Omental fat pad (tissue), 3 donors: ENCODE measurements at regions not wholly inside any gene's neighbourhood (a gene's known extent, or its start where the extent isn't known, plus 50 kb on each side); places are given as distances from the start of the nearest gene placed in this dataset.

Experiments used
- ATAC-seq: fragments of 150-250 bp; one replicate; pipeline ENCODE4 v1.9.1; 2016; ENCODE audit warnings: mild to moderate bottlenecking, moderate library complexity; ENCODE audit not compliant: low FRiP score
- DNase-seq: peaks from one replicate; pipeline ENCODE4 v3.0.0-alpha.2; 2019; ENCODE audit warnings: low spot score
- CTCF ChIP-seq, 3 donors: fragments of 450-650 bp; IDR thresholded peaks; one replicate each; pipeline ENCODE4 v1.5.1; 2016 to 2017; ENCODE audit warnings: antibody characterized with exemption in 3 of 3, mild to moderate bottlenecking in 3 of 3, moderate library complexity in 2 of 3

GRCh38 chr9:87378676-87379075 lies 119.0 kb upstream of the DAPK1 start:
- no peak for TF ChIP-seq CTCF (IDR thresholded peaks at IDR 0.05)

GRCh38 chr9:87379300-87379699 lies 118.4 kb upstream of the DAPK1 start:
- no peak for TF ChIP-seq CTCF (IDR thresholded peaks at IDR 0.05)
- DNase-seq: no peak
- no peak for ATAC-seq

More at GRCh38 chr9:87378676-87379075, 119.0 kb upstream of the DAPK1 start:
- ATAC-seq: no peak
- no peak for DNase-seq

DNA sequence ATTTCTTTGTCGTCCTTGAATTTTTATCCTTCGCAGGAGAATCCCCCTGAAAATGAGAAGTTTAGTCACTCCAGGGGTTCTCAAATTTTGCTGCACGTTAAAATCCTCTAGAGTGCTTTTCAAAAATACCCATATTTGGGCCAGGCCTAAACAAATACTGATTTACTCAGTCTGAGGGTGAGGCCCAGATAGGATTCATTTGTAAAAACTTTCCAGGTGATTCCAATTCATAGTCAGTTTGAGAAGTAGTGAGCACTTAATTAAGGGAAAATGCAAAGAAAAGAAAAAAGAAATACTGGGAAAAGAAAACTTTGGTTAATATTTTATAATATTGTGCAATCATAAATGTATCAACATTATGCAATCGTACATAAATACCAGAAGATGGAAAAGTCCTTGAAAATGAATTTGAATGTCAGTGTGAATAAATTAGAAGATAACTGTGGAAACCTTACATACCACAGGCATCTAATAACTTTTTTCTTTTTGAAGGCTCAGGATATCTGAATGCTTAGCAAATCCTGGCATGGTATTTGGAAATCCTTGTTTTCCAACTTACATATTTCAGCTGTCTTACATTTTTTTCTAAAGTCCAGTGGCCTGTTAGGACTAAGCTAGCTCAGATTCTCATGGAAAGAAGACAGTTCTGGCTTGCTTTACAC lies 116.5 kb upstream of the DAPK1 start:
- TF ChIP-seq CTCF (IDR thresholded peaks at IDR 0.05): no peak
- ATAC-seq: peak; percentile 72
- no peak for DNase-seq

GRCh38 chr9:87381746-87382145 lies 115.9 kb upstream of the DAPK1 start:
- ATAC-seq: peak; percentile 31
- TF ChIP-seq CTCF (IDR thresholded peaks at IDR 0.05): no peak
- no peak for DNase-seq

DNA sequence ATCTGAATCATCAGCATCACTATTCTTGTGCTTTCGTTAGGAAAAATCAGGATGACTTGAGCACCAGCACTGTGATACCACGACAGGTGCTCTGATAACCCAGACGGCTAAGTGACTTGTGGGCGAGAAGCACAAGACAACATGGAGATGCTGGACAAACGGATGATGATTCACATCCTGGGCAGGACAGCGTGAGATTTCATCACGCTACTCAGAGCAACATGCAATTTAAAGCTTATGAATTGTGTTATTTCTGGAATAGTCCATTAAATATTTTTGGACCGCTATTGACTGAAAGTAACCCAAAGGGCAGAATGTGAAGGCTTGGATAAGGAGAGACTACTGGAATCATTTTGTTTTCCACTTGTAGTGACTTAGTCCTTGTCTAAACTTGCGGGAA lies 114.8 kb upstream of the DAPK1 start:
- DNase-seq: no peak
- ATAC-seq: peak; percentile 69
- no peak for TF ChIP-seq CTCF (IDR thresholded peaks at IDR 0.05)

DNA sequence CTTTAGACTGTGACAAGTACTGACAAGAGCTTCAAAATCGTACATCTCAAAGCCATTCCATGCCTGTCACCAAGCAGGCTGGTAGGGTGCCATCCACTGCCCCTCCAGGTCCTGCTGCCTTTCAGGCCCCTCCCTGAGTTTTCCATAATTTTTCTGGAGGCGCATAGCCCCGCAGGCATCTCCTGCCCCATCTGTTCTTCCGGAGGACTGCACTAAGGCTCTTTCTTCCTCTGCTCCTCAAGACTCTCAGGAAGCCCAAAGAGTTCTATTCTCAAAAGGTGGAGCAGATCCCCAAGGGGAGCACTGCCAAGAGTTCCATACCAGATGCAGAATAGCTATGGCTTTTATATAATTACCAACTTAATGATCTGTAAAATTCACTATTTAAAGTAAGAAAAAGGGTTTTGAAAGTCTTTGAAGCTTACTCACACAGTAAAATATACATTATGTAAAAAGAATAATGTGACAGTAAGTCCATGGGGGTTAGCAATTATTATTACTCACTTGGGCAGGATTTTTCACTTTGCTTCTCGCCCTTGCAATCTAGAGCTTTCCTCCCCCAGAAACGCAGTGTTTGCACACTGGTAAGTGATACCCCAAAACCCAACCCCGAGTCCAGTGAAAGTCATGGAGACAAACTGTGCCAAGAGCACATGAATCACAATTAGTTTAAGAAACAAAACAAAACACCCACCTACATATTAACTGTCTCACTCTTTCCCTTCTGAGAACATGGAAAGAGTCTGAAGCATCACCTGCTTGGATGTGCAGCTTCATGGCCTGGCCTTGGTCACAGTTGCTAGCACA lies 114.1 kb upstream of the DAPK1 start:
- ATAC-seq (no peak), DNase-seq (no peak)
- TF ChIP-seq CTCF (IDR thresholded peaks at IDR 0.05): no peak
